Spinal cord (tissue), 9 donors: ENCODE measurements at regions not wholly inside any gene's neighbourhood (a gene's known extent, or its start where the extent isn't known, plus 50 kb on each side); places are given as distances from the start of the nearest gene placed in this dataset.

Experiments
- DNase-seq, 6 donors: peaks; one replicate each; pipeline versions ENCODE4 v3.0.0 to v3.0.0-alpha.2; 2013 to 2015; ENCODE audit warnings: low spot score in 6 of 6, low read depth in 4 of 6
- H3K27ac ChIP-seq: one replicate; pipeline ENCODE4 v1.5.1; 2013; ENCODE audit warnings: low read depth, low read length, control low read depth
- H3K27me3 ChIP-seq: one replicate; pipeline ENCODE4 v1.6.1; 2013; ENCODE audit warnings: low read length; ENCODE audit not compliant: control insufficient read depth, insufficient read depth
- H3K36me3 ChIP-seq: one replicate; pipeline ENCODE4 v1.6.1; 2013; ENCODE audit warnings: low read length; ENCODE audit not compliant: control insufficient read depth, insufficient read depth
- H3K4me1 ChIP-seq: one replicate; pipeline ENCODE4 v1.6.1; 2013; ENCODE audit warnings: low read length; ENCODE audit not compliant: control insufficient read depth, insufficient read depth
- H3K4me3 ChIP-seq: one replicate; pipeline ENCODE4 v1.5.1; 2013; ENCODE audit warnings: low read depth, low read length, control low read depth
- H3K9me3 ChIP-seq: one replicate; pipeline ENCODE4 v1.6.1; 2013; ENCODE audit warnings: low read length; ENCODE audit not compliant: control insufficient read depth, insufficient read depth
- WGBS: methylation state at CpG from one replicate; pipeline ENCODE4 v1.1.5; 2013; ENCODE audit warnings: missing lambda C conversion rate; ENCODE audit not compliant: insufficient coverage; 5-methylcytosine and 5-hydroxymethylcytosine counted together
- donor health status: healthy.

GRCh38 chr15:91741986-91742385 is 111.5 kb upstream of the SLCO3A1 start:
- Histone ChIP-seq H3K27ac (no peak overlapping the region), H3K9me3 (no peaks in the 10 kb centered on the region), H3K4me3 (no peak overlapping the region), H3K4me1 (no peaks in the 10 kb centered on the region), H3K27me3 (no peaks in the 10 kb centered on the region), H3K36me3 (no peaks in the 10 kb centered on the region)
- peak in 1 of 6 donors; percentile 6 for DNase-seq
- WGBS = 79% methylated on average over 3 of the region's 7 CpGs

GRCh38 chr15:91751611-91752010 is 101.9 kb upstream of the SLCO3A1 start:
- Histone ChIP-seq H3K9me3 (no peaks in the 10 kb centered on the region), H3K36me3 (no peaks in the 10 kb centered on the region), H3K4me1 (no peaks in the 10 kb centered on the region), H3K27ac (no peak overlapping the region), H3K27me3 (no peaks in the 10 kb centered on the region), H3K4me3 (no peak overlapping the region)
- no CpG with 5 or more reads among the region's 2 CpGs for WGBS
- peak in 1 of 6 donors; percentile 25 for DNase-seq

- WGBS = 29% methylated on average over 3 of the region's 8 CpGs
Observed at GRCh38 chr15:91752081-91752785, 101.3 kb upstream of the SLCO3A1 start.

GRCh38 chr15:91759560-91759959 is 93.9 kb upstream of the SLCO3A1 start:
- H3K36me3 ChIP-seq = no peaks in the 10 kb centered on the region
- DNase-seq = no peak
- H3K27me3 ChIP-seq = no peaks in the 10 kb centered on the region

More at GRCh38 chr15:91752081-91752785, 101.3 kb upstream of the SLCO3A1 start:
- H3K9me3 ChIP-seq = no peaks in the 10 kb centered on the region
- DNase-seq = peak in 2 of 6 donors; percentile 11 to 17
- H3K27ac ChIP-seq = no peak overlapping the region
- H3K27me3 ChIP-seq = no peaks in the 10 kb centered on the region
- H3K4me1 ChIP-seq = no peaks in the 10 kb centered on the region
- no peaks in the 10 kb centered on the region for H3K36me3 ChIP-seq
- no peak overlapping the region for H3K4me3 ChIP-seq

GRCh38 chr15:91765660-91766059 is 87.8 kb upstream of the SLCO3A1 start:
- H3K4me1 ChIP-seq = no peaks in the 10 kb centered on the region
- H3K27ac ChIP-seq = no peak overlapping the region
- no peaks in the 10 kb centered on the region for H3K36me3 ChIP-seq
- WGBS = 93% methylated on average over 3 of the region's 3 CpGs
- no peak for DNase-seq
- no peak overlapping the region for H3K4me3 ChIP-seq
- no peaks in the 10 kb centered on the region for H3K9me3 ChIP-seq
- H3K27me3 ChIP-seq = no peaks in the 10 kb centered on the region

More at GRCh38 chr15:91759560-91759959, 93.9 kb upstream of the SLCO3A1 start:
- Histone ChIP-seq H3K4me3 (no peak overlapping the region), H3K27ac (no peak overlapping the region), H3K9me3 (no peaks in the 10 kb centered on the region), H3K4me1 (no peaks in the 10 kb centered on the region)
- whole genome bisulfite sequencing = 94% methylated on average over 2 of the region's 2 CpGs

GRCh38 chr15:91769476-91769875 is 84.0 kb upstream of the SLCO3A1 start:
- Histone ChIP-seq H3K27ac (no peak overlapping the region), H3K4me1 (no peaks in the 10 kb centered on the region), H3K4me3 (no peak overlapping the region), H3K27me3 (no peaks in the 10 kb centered on the region), H3K36me3 (no peaks in the 10 kb centered on the region), H3K9me3 (no peaks in the 10 kb centered on the region)
- no CpG with 5 or more reads among the region's 3 CpGs for WGBS
- DNase-seq = no peak

GRCh38 chr15:91769894-91770293 is 83.6 kb upstream of the SLCO3A1 start:
- DNase-seq = peak in 1 of 6 donors; percentile 72
- Histone ChIP-seq H3K27me3 (no peaks in the 10 kb centered on the region), H3K27ac (no peak overlapping the region), H3K4me3 (no peak overlapping the region), H3K4me1 (no peaks in the 10 kb centered on the region), H3K36me3 (no peaks in the 10 kb centered on the region), H3K9me3 (no peaks in the 10 kb centered on the region)
- WGBS = 83% methylated on average over 7 of the region's 8 CpGs

GRCh38 chr15:91776104-91776503 is 77.4 kb upstream of the SLCO3A1 start:
- Histone ChIP-seq H3K36me3 (no peaks in the 10 kb centered on the region), H3K27me3 (no peaks in the 10 kb centered on the region), H3K9me3 (no peaks in the 10 kb centered on the region), H3K4me3 (no peak overlapping the region), H3K27ac (no peak overlapping the region), H3K4me1 (no peaks in the 10 kb centered on the region)
- DNase-seq = no peak
- 70% methylated on average over 3 of the region's 4 CpGs for WGBS

GRCh38 chr15:91779960-91780359 is 73.5 kb upstream of the SLCO3A1 start:
- 83% methylated on average over 2 of the region's 5 CpGs for WGBS
- Histone ChIP-seq H3K9me3 (no peaks in the 10 kb centered on the region), H3K27me3 (no peaks in the 10 kb centered on the region), H3K4me3 (no peak overlapping the region), H3K27ac (no peak overlapping the region), H3K4me1 (no peaks in the 10 kb centered on the region), H3K36me3 (no peaks in the 10 kb centered on the region)
- no peak for DNase-seq

- no peak overlapping the region for H3K27ac ChIP-seq
- 93% methylated on average over 3 of the region's 3 CpGs for WGBS
Observed at GRCh38 chr15:91780387-91780786, 73.1 kb upstream of the SLCO3A1 start.

More at GRCh38 chr15:91780387-91780786, 73.1 kb upstream of the SLCO3A1 start:
- Histone ChIP-seq H3K4me1 (no peaks in the 10 kb centered on the region), H3K36me3 (no peaks in the 10 kb centered on the region), H3K9me3 (no peaks in the 10 kb centered on the region), H3K27me3 (no peaks in the 10 kb centered on the region), H3K4me3 (no peak overlapping the region)
- DNase-seq = no peak
